ENCODE measurements at regions not wholly inside any gene's neighbourhood (a gene's known extent, or its start where the extent isn't known, plus 50 kb on each side); places are given as distances from the start of the nearest gene placed in this dataset.

DNA sequence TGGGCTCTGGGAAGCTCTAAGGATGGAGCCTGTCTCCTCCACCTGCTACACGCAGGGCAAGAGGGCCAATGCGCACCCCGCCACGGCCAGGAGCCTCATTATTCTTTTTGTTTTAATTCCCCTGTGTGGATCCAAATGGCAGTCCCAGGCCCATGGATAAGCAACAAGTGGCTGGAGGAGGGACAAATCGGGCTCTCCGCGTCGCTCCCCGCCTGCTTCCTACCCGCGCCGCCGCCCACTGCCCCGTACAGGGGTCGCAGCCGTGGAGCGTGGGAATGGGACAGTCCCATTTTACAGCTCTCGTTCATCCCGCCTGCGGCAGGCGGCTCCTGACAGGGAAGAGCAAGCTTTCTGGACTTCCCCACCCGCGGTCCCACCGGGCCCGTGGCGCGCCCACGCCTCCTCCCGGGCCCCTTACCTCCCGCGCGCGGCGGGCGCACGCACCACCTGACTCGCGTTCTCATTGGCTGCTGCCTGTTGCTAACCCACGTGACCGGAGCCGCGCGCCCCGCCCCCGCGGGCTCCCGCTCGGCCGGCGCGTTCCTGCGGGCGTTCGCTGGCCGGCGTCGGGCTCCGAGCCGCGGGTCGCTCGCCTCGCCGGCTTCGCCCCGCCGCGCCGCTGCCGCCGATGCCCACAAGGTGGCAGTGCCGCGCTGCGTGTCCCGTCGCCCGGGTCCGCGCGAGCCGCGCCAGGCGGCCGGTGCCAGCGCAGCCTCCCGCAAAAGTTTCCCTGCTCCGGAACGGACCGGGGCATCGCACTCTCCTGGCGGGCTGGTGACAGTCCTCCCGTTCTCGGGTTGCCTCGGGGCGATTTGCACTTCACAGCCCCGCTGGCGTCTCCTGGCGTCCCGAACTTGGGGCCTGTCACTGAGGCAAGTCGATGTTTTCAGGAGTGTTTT is 93.3 kb downstream of the CD83 start:
- H3K27me3 ChIP-seq (replicated peaks): no peaks in the 10 kb centered on the region
- peak overlapping the region; percentile 66 for H3K4me3 ChIP-seq (ENCODE audit: low read depth, low read length)
- in situ Hi-C loops (cut with HindIII; ENCODE audit: low pct_ligation_motif_present, low sequenced_read_pairs): no loop called here
- DNase-seq: peak; percentile 88
- TF ChIP-seq, protein P1, sequence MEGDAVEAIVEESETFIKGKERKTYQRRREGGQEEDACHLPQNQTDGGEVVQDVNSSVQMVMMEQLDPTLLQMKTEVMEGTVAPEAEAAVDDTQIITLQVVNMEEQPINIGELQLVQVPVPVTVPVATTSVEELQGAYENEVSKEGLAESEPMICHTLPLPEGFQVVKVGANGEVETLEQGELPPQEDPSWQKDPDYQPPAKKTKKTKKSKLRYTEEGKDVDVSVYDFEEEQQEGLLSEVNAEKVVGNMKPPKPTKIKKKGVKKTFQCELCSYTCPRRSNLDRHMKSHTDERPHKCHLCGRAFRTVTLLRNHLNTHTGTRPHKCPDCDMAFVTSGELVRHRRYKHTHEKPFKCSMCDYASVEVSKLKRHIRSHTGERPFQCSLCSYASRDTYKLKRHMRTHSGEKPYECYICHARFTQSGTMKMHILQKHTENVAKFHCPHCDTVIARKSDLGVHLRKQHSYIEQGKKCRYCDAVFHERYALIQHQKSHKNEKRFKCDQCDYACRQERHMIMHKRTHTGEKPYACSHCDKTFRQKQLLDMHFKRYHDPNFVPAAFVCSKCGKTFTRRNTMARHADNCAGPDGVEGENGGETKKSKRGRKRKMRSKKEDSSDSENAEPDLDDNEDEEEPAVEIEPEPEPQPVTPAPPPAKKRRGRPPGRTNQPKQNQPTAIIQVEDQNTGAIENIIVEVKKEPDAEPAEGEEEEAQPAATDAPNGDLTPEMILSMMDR (IDR thresholded peaks at IDR 0.05; ENCODE audit: low read depth, low read length, missing control alignments): peak; percentile 35
- H3K36me3 ChIP-seq (replicated peaks): no peaks in the 10 kb centered on the region
- H3K27ac ChIP-seq: peak overlapping the region; percentile 74

DNA sequence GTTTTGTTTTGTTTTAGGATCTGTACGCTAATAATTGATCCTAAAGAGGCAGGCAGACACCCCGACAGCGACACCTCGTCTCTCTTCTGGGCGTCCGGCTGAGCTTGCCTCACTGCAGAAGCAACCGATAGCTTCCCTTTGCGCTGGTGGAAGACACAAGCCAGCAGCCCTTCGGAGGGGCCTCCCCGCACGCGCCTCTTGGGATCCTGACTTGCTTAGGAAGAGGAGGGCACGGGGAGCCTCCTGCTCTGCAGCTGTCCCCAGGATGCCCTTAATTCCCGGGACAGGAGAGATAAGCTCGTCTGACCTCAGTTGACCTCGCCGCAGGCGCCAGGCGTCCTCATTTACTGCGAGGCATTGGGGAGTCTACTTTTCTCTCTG is 94.0 kb downstream of the CD83 start:
- peak overlapping the region; percentile 74 for H3K27ac ChIP-seq
- in situ Hi-C loops (cut with HindIII; ENCODE audit: low pct_ligation_motif_present, low sequenced_read_pairs): no loop called here

DNA sequence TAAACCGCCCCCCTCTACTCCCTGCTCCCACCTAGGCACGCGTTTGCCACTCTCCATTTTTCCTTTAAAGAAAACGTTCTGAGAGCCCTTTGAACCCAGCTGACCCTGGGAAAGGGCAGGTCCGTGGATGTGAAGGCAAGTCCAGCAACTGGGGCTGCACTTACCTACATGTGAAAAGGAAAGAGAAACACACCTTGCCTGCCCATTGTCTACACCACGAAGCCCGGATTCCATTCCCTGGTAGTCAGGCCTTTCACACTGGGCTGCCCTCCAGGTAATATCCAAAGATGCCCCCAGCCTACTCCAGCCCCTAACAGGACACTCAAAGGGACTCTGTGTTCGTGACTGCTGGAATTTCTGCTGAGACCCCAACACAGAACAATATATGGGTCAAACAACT is 94.4 kb downstream of the CD83 start:
- DNase-seq: no peak
- Histone ChIP-seq H3K27me3 (replicated peaks) (no peaks in the 10 kb centered on the region), H3K36me3 (replicated peaks) (no peaks in the 10 kb centered on the region), H3K27ac (no peak overlapping the region), H3K4me3 (ENCODE audit: low read depth, low read length) (no peak overlapping the region)
- in situ Hi-C loops (cut with HindIII; ENCODE audit: low pct_ligation_motif_present, low sequenced_read_pairs): no loop called here
- TF ChIP-seq, protein P1 (IDR thresholded peaks at IDR 0.05; ENCODE audit: low read depth, low read length, missing control alignments): no peak

More for the DNA sequence above, 94.0 kb downstream of the CD83 start:
- Histone ChIP-seq H3K36me3 (replicated peaks) (no peaks in the 10 kb centered on the region), H3K27me3 (replicated peaks) (no peaks in the 10 kb centered on the region), H3K4me3 (ENCODE audit: low read depth, low read length) (peak overlapping the region; percentile 66)
- TF ChIP-seq, protein P1 (IDR thresholded peaks at IDR 0.05; ENCODE audit: low read depth, low read length, missing control alignments): no peak
- peak; percentile 23 for DNase-seq

DNA sequence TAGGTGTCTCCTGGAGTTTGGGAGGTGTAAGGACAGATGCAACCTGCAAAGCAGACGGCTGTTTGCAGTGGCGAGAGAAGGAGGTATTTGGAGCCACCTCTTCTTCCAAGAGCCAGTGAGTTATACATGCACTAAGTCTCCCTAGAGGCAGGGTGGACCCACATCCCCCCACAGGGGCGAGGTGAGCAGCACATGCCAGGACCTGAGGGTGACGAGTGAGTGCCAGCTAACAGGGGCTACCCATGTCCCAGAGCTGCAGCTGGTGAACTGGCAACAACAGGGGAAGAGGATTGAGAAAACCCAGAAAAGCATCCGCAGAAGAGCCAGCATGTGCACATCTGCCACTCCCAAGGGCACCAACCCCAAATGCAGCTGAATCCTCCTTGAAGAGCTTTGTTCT is 95.1 kb downstream of the CD83 start:
- no peak overlapping the region for H3K4me3 ChIP-seq (ENCODE audit: low read depth, low read length)
- no peaks in the 10 kb centered on the region for H3K27me3 ChIP-seq (replicated peaks)
- no peak overlapping the region for H3K27ac ChIP-seq
- H3K36me3 ChIP-seq (replicated peaks): no peaks in the 10 kb centered on the region
- no peak for DNase-seq
- TF ChIP-seq, protein P1 (IDR thresholded peaks at IDR 0.05; ENCODE audit: low read depth, low read length, missing control alignments): no peak
- in situ Hi-C loops (cut with HindIII; ENCODE audit: low pct_ligation_motif_present, low sequenced_read_pairs): no loop called here

DNA sequence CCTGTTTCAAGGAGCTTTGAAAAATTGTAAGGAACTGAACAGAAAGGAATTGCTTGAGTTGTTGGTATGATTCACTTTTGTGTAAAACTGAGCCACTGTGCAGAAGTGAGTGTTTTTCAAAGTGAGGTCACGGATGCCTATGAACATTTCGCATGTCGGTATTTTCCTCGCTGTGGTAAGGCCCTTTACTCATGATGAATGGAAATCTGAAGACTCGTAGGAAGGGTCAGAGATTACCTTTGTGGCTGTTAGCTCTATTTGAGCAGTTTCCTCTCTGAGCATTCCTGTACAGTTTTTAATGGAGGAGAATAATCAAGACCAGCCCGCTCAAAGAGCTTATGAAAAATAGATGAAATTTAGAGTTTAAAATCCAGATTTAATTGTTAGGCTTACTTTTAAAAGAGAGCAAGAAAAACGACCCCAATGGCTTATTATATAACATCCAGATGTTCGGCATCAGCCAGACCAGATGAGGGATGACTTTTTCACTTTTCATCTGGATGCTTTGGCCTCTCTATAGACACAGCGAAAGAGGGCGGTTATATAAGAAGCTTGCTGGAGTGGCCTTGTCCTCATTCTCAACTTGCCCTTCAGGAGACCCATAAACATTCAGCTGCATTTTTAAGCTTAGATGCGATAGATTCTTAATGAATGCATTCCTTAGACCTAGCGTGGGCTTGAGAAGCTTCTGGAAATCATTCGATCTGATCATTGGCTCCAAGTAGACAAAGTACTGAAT is 99.5 kb downstream of the CD83 start:
- DNase-seq: peak; percentile 36
- TF ChIP-seq, protein P1 (IDR thresholded peaks at IDR 0.05; ENCODE audit: low read depth, low read length, missing control alignments): no peak
- H3K4me3 ChIP-seq (ENCODE audit: low read depth, low read length): no peak overlapping the region
- no peaks in the 10 kb centered on the region for H3K36me3 ChIP-seq (replicated peaks)
- no peak overlapping the region for H3K27ac ChIP-seq
- in situ Hi-C loops (cut with HindIII; ENCODE audit: low pct_ligation_motif_present, low sequenced_read_pairs): no loop called here
- H3K27me3 ChIP-seq (replicated peaks): no peaks in the 10 kb centered on the region
